ENCODE measurements at regions not wholly inside any gene's neighbourhood (a gene's known extent, or its start where the extent isn't known, plus 50 kb on each side); places are given as distances from the start of the nearest gene placed in this dataset.

DNA sequence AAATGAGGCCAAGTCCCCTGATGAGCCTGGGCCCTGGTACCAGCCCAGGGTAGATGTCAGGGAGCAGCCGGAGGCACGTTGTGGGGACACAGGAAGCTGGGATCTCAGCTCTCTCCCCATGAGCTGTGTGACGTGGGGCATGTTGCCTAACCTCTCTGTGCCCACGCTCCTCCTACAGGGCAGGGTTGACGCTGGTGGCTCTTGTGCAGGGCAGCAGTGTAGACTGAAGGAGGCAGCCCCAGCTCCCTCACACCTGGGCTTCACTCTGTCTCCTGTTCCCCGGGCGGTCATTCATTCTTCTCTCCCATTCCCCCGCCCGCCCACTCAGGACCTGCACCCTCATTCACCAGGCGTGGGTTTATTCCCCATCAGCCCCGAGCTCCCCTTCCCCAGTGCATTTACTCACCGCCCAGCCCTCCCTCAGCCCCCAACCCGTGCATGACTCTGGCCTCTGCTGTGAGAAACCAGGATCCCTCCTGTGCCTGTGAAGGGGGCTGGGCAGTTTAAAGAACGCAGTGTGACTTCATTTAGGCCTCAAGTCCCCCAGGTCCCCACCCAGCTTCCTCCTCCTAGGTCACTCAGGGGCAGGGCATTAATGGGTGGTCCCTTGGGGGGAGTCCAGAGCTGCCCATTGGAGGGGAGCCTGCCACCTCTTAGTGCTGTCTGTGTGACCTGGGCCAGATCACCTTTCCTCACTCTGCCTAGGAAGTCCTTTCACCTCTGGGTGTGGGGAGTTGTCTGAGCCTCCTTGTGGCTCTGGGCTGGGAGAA, 285.7 kb downstream of the PTPRU start:
- TF ChIP-seq, protein P1, sequence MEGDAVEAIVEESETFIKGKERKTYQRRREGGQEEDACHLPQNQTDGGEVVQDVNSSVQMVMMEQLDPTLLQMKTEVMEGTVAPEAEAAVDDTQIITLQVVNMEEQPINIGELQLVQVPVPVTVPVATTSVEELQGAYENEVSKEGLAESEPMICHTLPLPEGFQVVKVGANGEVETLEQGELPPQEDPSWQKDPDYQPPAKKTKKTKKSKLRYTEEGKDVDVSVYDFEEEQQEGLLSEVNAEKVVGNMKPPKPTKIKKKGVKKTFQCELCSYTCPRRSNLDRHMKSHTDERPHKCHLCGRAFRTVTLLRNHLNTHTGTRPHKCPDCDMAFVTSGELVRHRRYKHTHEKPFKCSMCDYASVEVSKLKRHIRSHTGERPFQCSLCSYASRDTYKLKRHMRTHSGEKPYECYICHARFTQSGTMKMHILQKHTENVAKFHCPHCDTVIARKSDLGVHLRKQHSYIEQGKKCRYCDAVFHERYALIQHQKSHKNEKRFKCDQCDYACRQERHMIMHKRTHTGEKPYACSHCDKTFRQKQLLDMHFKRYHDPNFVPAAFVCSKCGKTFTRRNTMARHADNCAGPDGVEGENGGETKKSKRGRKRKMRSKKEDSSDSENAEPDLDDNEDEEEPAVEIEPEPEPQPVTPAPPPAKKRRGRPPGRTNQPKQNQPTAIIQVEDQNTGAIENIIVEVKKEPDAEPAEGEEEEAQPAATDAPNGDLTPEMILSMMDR (IDR thresholded peaks at IDR 0.05 in 2 of 3, conservative IDR thresholded peaks at IDR 0.05 in 1 of 3; ENCODE audit: borderline replicate concordance in 1 of 3, insufficient read depth in 1 of 3, low read depth in 2 of 3, low read length in 2 of 3): no peak
- no peak for TF ChIP-seq YY1 (IDR thresholded peaks at IDR 0.05; ENCODE audit: extremely low read depth, insufficient replicate concordance, low read depth, low read length)
- TF ChIP-seq, protein P2, sequence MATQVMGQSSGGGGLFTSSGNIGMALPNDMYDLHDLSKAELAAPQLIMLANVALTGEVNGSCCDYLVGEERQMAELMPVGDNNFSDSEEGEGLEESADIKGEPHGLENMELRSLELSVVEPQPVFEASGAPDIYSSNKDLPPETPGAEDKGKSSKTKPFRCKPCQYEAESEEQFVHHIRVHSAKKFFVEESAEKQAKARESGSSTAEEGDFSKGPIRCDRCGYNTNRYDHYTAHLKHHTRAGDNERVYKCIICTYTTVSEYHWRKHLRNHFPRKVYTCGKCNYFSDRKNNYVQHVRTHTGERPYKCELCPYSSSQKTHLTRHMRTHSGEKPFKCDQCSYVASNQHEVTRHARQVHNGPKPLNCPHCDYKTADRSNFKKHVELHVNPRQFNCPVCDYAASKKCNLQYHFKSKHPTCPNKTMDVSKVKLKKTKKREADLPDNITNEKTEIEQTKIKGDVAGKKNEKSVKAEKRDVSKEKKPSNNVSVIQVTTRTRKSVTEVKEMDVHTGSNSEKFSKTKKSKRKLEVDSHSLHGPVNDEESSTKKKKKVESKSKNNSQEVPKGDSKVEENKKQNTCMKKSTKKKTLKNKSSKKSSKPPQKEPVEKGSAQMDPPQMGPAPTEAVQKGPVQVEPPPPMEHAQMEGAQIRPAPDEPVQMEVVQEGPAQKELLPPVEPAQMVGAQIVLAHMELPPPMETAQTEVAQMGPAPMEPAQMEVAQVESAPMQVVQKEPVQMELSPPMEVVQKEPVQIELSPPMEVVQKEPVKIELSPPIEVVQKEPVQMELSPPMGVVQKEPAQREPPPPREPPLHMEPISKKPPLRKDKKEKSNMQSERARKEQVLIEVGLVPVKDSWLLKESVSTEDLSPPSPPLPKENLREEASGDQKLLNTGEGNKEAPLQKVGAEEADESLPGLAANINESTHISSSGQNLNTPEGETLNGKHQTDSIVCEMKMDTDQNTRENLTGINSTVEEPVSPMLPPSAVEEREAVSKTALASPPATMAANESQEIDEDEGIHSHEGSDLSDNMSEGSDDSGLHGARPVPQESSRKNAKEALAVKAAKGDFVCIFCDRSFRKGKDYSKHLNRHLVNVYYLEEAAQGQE (IDR thresholded peaks at IDR 0.05; ENCODE audit: low read depth): no peak

Data from HCT116 (cell line).